ENCODE measurements at regions not wholly inside any gene's neighbourhood (a gene's known extent, or its start where the extent isn't known, plus 50 kb on each side); places are given as distances from the start of the nearest gene placed in this dataset.

GRCh38 chr11:33638608-33639007 is 62.0 kb downstream of the C11orf91 start:
- TF ChIP-seq CTCF (IDR thresholded peaks at IDR 0.05): no peak
- no peak for TF ChIP-seq POLR2AphosphoS5 (IDR thresholded peaks at IDR 0.05)
- TF ChIP-seq EP300 (IDR thresholded peaks at IDR 0.05): no peak
- no peak for TF ChIP-seq POLR2A (IDR thresholded peaks at IDR 0.05)
